ENCODE measurements at regions not wholly inside any gene's neighbourhood (a gene's known extent, or its start where the extent isn't known, plus 50 kb on each side); places are given as distances from the start of the nearest gene placed in this dataset.

GRCh38 chr13:73938372-73939070 is 195.7 kb downstream of the KLF12 start:
- Mint-ChIP-seq H3K36me3 (ENCODE audit: low read depth) (peaks cover 61% of the 10 kb centered on the region), H3K4me3 (no peak overlapping the region), H3K4me1 (ENCODE audit: low read depth) (peaks cover 77% of the 10 kb centered on the region), H3K9me3 (no peaks in the 10 kb centered on the region), H3K27me3 (no peaks in the 10 kb centered on the region), H3K27ac (no peak overlapping the region)
- intact Hi-C loops (cut with DNase I, micrococcal nuclease) = no loop called here
- H3K4me3 ChIP-seq (ENCODE audit: low read length) = no peak overlapping the region
- H3K4me1 ChIP-seq (ENCODE audit: insufficient read depth, low read length) = peaks cover 23% of the 10 kb centered on the region
- ChIA-PET CTCF (no interaction called here), POLR2A (interaction anchor here (0.7 to 0.9 kb wide), 3 partner anchors 55 to 196 kb away, joined by 3 to 4 read pairs (median 3); no protein-coding TSS in a partner anchor)
- peaks cover 41% of the 10 kb centered on the region for H3K36me3 ChIP-seq (ENCODE audit: insufficient read depth, low read length)
- no peak for ATAC-seq (ENCODE audit: poor library complexity)
- no peak overlapping the region for H3K27ac ChIP-seq (ENCODE audit: low read depth in 1 of 2, low read length in 2 of 2)
- DNase-seq = no peak
- no peak for TF ChIP-seq CTCF (IDR thresholded peaks at IDR 0.05)
- H3K27me3 ChIP-seq (ENCODE audit: control insufficient read depth in 1 of 2, insufficient read depth in 2 of 2, low read length in 2 of 2) = no peaks in the 10 kb centered on the region
- no peaks in the 10 kb centered on the region for H3K9me3 ChIP-seq (ENCODE audit: control insufficient read depth in 1 of 2, insufficient read depth in 1 of 2, low read length in 2 of 2)

GRCh38 chr13:73937441-73937840 is 196.8 kb downstream of the KLF12 start:
- Histone ChIP-seq H3K4me1 (ENCODE audit: insufficient read depth, low read length) (peaks cover 20% of the 10 kb centered on the region), H3K4me3 (ENCODE audit: low read length) (no peak overlapping the region), H3K27me3 (ENCODE audit: control insufficient read depth in 1 of 2, insufficient read depth in 2 of 2, low read length in 2 of 2) (no peaks in the 10 kb centered on the region), H3K9me3 (ENCODE audit: control insufficient read depth in 1 of 2, insufficient read depth in 1 of 2, low read length in 2 of 2) (no peaks in the 10 kb centered on the region), H3K36me3 (ENCODE audit: insufficient read depth, low read length) (peaks cover 34% of the 10 kb centered on the region), H3K27ac (ENCODE audit: low read depth in 1 of 2, low read length in 2 of 2) (no peak overlapping the region)
- no peaks in the 10 kb centered on the region for H3K27me3 Mint-ChIP-seq
- ATAC-seq (ENCODE audit: poor library complexity) (no peak), DNase-seq (no peak)
- H3K36me3 Mint-ChIP-seq (ENCODE audit: low read depth) = peaks cover 57% of the 10 kb centered on the region
- no peak for TF ChIP-seq CTCF (IDR thresholded peaks at IDR 0.05)
- ChIA-PET POLR2A (no interaction called here), CTCF (no interaction called here)
- H3K4me3 Mint-ChIP-seq = no peak overlapping the region
- H3K4me1 Mint-ChIP-seq (ENCODE audit: low read depth) = peaks cover 77% of the 10 kb centered on the region
- intact Hi-C loops (cut with DNase I, micrococcal nuclease) = no loop called here
- H3K27ac Mint-ChIP-seq = no peak overlapping the region
- no peaks in the 10 kb centered on the region for H3K9me3 Mint-ChIP-seq

GRCh38 chr13:73935991-73936390 is 198.2 kb downstream of the KLF12 start:
- no peak overlapping the region for H3K4me3 Mint-ChIP-seq
- Histone ChIP-seq H3K9me3 (ENCODE audit: control insufficient read depth in 1 of 2, insufficient read depth in 1 of 2, low read length in 2 of 2) (no peaks in the 10 kb centered on the region), H3K27ac (ENCODE audit: low read depth in 1 of 2, low read length in 2 of 2) (no peak overlapping the region), H3K4me1 (ENCODE audit: insufficient read depth, low read length) (peaks cover 20% of the 10 kb centered on the region), H3K27me3 (ENCODE audit: control insufficient read depth in 1 of 2, insufficient read depth in 2 of 2, low read length in 2 of 2) (no peaks in the 10 kb centered on the region), H3K4me3 (ENCODE audit: low read length) (no peak overlapping the region), H3K36me3 (ENCODE audit: insufficient read depth, low read length) (peaks cover 22% of the 10 kb centered on the region)
- no peak for ATAC-seq (ENCODE audit: poor library complexity)
- intact Hi-C loops (cut with DNase I, micrococcal nuclease) = no loop called here
- H3K27me3 Mint-ChIP-seq = no peaks in the 10 kb centered on the region
- no peak for TF ChIP-seq CTCF (IDR thresholded peaks at IDR 0.05)
- H3K36me3 Mint-ChIP-seq (ENCODE audit: low read depth) = peaks cover 48% of the 10 kb centered on the region
- DNase-seq = no peak
- H3K4me1 Mint-ChIP-seq (ENCODE audit: low read depth) = peaks cover 71% of the 10 kb centered on the region
- no peak overlapping the region for H3K27ac Mint-ChIP-seq
- ChIA-PET CTCF (no interaction called here), POLR2A (no interaction called here)
- no peaks in the 10 kb centered on the region for H3K9me3 Mint-ChIP-seq
